Testis (tissue), 2 donors: ENCODE measurements at regions not wholly inside any gene's neighbourhood (a gene's known extent, or its start where the extent isn't known, plus 50 kb on each side); places are given as distances from the start of the nearest gene placed in this dataset.

Experiments used
- DNase-seq: peaks from one replicate; pipeline ENCODE4 v3.0.0-alpha.2; 2019
- H3K27ac ChIP-seq, 2 donors: fragments of 200-600 bp; sonication (generic); one replicate each; pipeline ENCODE4 v1.5.1; 2019
- H3K27me3 ChIP-seq: fragments of 200-600 bp; sonication (generic); one replicate; pipeline ENCODE4 v1.5.1; 2019
- H3K36me3 ChIP-seq: fragments of 200-600 bp; sonication (generic); one replicate; pipeline ENCODE4 v1.5.1; 2017; ENCODE audit warnings: low read depth; ENCODE audit errors: missing control alignments
- H3K4me1 ChIP-seq: fragments of 200-600 bp; sonication (generic); one replicate; pipeline ENCODE4 v1.5.1; 2019
- H3K4me3 ChIP-seq, 2 donors: fragments of 200-600 bp; sonication (generic); one replicate each; pipeline ENCODE4 v1.5.1; 2017 to 2019
- H3K9me3 ChIP-seq: fragments of 200-600 bp; sonication (generic); one replicate; pipeline ENCODE4 v1.5.1; 2017
- POLR2A ChIP-seq: fragments of 450-650 bp; IDR thresholded peaks from one replicate; pipeline ENCODE4 v1.6.1; 2017; ENCODE audit warnings: antibody characterized with exemption, mild to moderate bottlenecking, moderate library complexity
- WGBS, 2 donors: methylation state at CpG; one replicate each; pipeline ENCODE4 v1.1.5; 2018; 5-methylcytosine and 5-hydroxymethylcytosine counted together
- intact Hi-C: fragments of 100-400 bp; cut with DNase I; formaldehyde crosslinking; loops from one replicate; pipeline ENCODE4 v1.15.1; 2023; ENCODE audit warnings: low total_unique reads
- TF ChIP-seq, protein P1 (sequence below), 3 experiments: fragments of 450-650 bp in 2 of 3; fragments of 200-600 bp in 1 of 3; sonication (generic) in 1 of 3; IDR thresholded peaks; one replicate each; pipeline ENCODE4 v1.5.1; 2016 to 2019; ENCODE audit warnings: antibody characterized with exemption in 3 of 3, mild to moderate bottlenecking in 2 of 3, moderate library complexity in 1 of 3

DNA sequence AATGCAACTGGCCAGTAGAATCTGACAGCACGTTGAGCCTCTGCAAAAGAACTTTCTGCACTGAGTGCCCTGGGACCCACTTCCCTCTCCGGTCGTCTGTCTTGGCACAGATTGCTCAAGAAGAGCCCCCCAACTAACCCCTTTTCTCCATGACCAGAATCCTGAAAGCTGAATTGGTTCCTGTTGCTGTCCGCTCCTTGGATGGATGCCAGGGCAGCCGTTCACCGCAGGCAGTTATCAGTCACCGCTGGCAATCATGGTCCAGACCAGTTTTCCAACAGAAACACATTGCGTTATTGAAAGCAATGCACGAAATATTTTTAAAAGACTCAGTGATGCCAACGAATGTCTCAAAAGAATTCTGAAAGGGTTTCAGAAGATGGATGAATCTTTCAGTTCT, 733.7 kb upstream of the FRG1 start:
- Histone ChIP-seq H3K36me3 (no peaks in the 10 kb centered on the region), H3K9me3 (no peaks in the 10 kb centered on the region), H3K4me3 (no peak overlapping the region), H3K27me3 (no peaks in the 10 kb centered on the region), H3K27ac (no peak overlapping the region), H3K4me1 (peaks cover 4% of the 10 kb centered on the region)
- peak; percentile 58 for DNase-seq
- TF ChIP-seq, protein P1, sequence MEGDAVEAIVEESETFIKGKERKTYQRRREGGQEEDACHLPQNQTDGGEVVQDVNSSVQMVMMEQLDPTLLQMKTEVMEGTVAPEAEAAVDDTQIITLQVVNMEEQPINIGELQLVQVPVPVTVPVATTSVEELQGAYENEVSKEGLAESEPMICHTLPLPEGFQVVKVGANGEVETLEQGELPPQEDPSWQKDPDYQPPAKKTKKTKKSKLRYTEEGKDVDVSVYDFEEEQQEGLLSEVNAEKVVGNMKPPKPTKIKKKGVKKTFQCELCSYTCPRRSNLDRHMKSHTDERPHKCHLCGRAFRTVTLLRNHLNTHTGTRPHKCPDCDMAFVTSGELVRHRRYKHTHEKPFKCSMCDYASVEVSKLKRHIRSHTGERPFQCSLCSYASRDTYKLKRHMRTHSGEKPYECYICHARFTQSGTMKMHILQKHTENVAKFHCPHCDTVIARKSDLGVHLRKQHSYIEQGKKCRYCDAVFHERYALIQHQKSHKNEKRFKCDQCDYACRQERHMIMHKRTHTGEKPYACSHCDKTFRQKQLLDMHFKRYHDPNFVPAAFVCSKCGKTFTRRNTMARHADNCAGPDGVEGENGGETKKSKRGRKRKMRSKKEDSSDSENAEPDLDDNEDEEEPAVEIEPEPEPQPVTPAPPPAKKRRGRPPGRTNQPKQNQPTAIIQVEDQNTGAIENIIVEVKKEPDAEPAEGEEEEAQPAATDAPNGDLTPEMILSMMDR (IDR thresholded peaks at IDR 0.05), result no peak
- TF ChIP-seq POLR2A, result no peak
- intact Hi-C loops, result no loop called here
- 27 to 31% methylated on average over 10 of the region's 10 CpGs for WGBS, 2 donors

DNA sequence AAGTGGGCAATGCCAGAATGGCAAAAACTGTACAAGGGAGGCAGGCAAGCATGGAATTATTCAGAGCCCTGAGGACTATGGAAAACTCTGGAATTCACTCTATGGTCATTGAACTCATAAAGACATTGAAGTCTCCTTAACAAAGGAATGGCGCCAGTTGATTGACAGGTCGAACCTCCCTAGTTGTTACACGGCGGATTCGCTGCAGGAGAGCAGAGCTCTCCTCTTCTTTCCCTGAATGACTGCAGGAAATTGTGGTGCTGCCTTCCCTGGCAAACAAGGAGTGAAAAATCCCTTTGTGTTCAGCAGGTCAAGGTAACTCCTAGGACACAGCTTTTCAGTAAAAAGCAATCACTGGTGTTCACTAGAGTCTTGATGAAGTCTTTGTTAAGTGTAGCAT, 732.8 kb upstream of the FRG1 start:
- no peaks in the 10 kb centered on the region for H3K27me3 ChIP-seq
- H3K36me3 ChIP-seq, result no peaks in the 10 kb centered on the region
- no peak overlapping the region for H3K27ac ChIP-seq
- intact Hi-C loops, result no loop called here
- WGBS, 2 donors, result 48 to 76% methylated on average over 5 of the region's 5 CpGs
- H3K9me3 ChIP-seq, result no peaks in the 10 kb centered on the region
- no peak for TF ChIP-seq POLR2A
- TF ChIP-seq, protein P1 (IDR thresholded peaks at IDR 0.05), result no peak
- DNase-seq, result no peak
- H3K4me3 ChIP-seq, result no peak overlapping the region
- no peaks in the 10 kb centered on the region for H3K4me1 ChIP-seq

DNA sequence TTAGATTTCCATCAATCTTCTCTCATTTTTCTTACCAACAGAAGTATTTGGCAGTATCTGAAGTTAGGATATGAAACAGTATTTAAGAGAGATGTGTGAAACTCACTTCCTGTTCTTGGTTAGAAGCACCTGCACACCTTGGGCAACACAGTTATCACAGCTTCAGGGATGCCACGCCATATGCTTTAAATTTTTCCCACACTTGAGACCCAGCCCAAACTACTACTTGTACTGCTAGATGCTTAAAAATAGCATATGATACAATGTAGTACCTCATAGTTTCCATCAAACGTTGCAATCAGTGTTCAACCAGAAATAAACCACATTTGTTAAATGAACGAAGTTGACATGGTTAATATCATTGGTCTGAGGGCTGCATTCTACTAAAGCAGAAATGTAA, 725.1 kb upstream of the FRG1 start:
- no peaks in the 10 kb centered on the region for H3K27me3 ChIP-seq
- TF ChIP-seq, protein P1 (IDR thresholded peaks at IDR 0.05), result no peak
- TF ChIP-seq POLR2A, result no peak
- 69% methylated on average over 3 of the region's 3 CpGs for WGBS, 2 donors
- H3K36me3 ChIP-seq, result no peaks in the 10 kb centered on the region
- H3K4me3 ChIP-seq, result no peak overlapping the region
- no peaks in the 10 kb centered on the region for H3K4me1 ChIP-seq
- H3K9me3 ChIP-seq, result no peaks in the 10 kb centered on the region
- no peak for DNase-seq
- H3K27ac ChIP-seq, result no peak overlapping the region
- intact Hi-C loops, result no loop called here

DNA sequence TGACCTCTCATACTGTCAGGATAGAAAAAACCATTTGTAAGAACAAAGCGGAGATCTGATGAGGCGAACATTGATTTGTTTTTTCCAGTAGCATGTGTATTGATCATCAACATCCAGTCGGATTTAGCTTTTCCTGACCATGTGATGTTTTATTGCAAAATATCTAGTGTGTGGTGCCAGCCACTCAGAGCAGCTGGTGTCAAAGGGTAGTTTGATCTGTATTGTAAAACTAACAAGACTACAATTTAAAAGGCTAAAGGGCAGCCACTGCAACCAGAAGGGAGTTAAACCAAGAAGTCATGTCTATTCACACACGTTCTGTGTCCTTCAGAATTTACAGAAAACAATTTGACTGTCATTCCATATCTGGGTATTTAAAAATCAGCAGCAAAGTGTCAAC, 719.0 kb upstream of the FRG1 start:
- H3K27ac ChIP-seq, result no peak overlapping the region
- 77 to 78% methylated on average over 4 of the region's 4 CpGs for WGBS, 2 donors
- no peak for DNase-seq
- TF ChIP-seq, protein P1 (IDR thresholded peaks at IDR 0.05), result no peak
- TF ChIP-seq POLR2A, result no peak
- H3K9me3 ChIP-seq, result no peaks in the 10 kb centered on the region
- H3K36me3 ChIP-seq, result no peaks in the 10 kb centered on the region
- no peaks in the 10 kb centered on the region for H3K4me1 ChIP-seq
- H3K27me3 ChIP-seq, result no peaks in the 10 kb centered on the region
- intact Hi-C loops, result no loop called here
- no peak overlapping the region for H3K4me3 ChIP-seq

DNA sequence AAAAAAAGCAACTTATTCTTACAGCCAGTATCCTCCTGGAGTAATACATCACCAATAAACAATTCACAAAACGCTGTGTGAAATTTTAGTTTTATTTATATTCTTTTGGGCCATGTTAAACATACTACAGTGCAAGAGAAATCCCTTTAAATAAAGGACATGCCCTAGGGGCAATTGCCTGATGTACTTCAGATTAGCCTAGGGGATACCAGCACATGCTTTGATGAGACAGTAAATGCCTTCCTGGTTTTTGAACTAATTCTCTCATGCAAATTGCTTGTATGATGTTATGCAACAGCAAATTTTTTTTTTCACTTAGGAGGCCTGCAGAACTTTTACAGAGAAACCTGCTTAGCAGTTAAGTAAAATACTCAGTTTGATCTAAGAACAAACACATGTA, 711.9 kb upstream of the FRG1 start:
- WGBS, 2 donors, result 83 to 90% methylated on average over 1 of the region's 1 CpG
- no peak overlapping the region for H3K4me3 ChIP-seq
- no peak for DNase-seq
- intact Hi-C loops, result no loop called here
- H3K9me3 ChIP-seq, result no peaks in the 10 kb centered on the region
- TF ChIP-seq, protein P1 (IDR thresholded peaks at IDR 0.05), result no peak
- TF ChIP-seq POLR2A, result no peak
- no peak overlapping the region for H3K27ac ChIP-seq
- no peaks in the 10 kb centered on the region for H3K36me3 ChIP-seq
- no peaks in the 10 kb centered on the region for H3K4me1 ChIP-seq
- H3K27me3 ChIP-seq, result no peaks in the 10 kb centered on the region
